OCI-LY3 (cell line): ENCODE measurements at regions not wholly inside any gene's neighbourhood (a gene's known extent, or its start where the extent isn't known, plus 50 kb on each side); places are given as distances from the start of the nearest gene placed in this dataset.

Source experiments
- CTCF ChIP-seq: fragments of 200-600, 300-600 bp; sonication (generic); IDR thresholded peaks from 2 replicates; pipeline ENCODE4 v1.5.1; 2014; ENCODE audit warnings: antibody characterized with exemption, low read length, low read depth
- EZH2phosphoT487 ChIP-seq: fragments of 200-600 bp; shearing (Covaris generic); IDR thresholded peaks from 2 replicates; pipeline ENCODE4 v1.6.1; 2018; ENCODE audit warnings: antibody characterized with exemption, mixed run types, low read depth

DNA sequence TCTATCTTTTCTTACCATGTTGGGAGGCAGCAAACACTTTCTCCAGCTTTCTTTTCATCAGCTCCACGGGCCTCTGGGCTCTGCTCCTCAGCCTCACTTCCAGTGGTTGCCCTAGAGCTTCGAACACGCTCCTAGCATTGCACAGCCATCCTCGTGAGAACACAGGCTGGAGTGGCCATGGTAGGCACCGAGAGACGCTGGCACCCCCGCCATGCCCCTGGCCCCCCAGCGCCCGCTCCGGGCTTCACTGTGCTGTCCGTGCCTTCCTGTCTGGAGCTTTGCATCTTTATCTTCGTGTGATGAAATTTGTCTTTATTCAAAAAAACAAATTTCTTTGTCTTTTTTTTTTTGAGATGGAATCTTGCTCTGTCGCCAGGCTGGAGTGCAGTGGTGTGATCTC is 352.2 kb downstream of the TMEM121 start:
- TF ChIP-seq CTCF, result no peak
- TF ChIP-seq EZH2phosphoT487, result no peak
